Esophagus squamous epithelium (tissue), 4 donors: ENCODE measurements at regions not wholly inside any gene's neighbourhood (a gene's known extent, or its start where the extent isn't known, plus 50 kb on each side); places are given as distances from the start of the nearest gene placed in this dataset.
"Not testable (repeated sequence)": the region's sequence is repeated elsewhere in the genome, so short reads cannot be mapped to it uniquely, and the experiment has no call there.

Experiments used
- CTCF ChIP-seq, 6 experiments: fragments of 450-650 bp in 4 of 6; fragments of 200-600 bp in 2 of 6; sonication (generic) in 2 of 6; IDR thresholded peaks; one replicate each; pipeline ENCODE4 v1.5.1; 2016 to 2019; ENCODE audit warnings: antibody characterized with exemption in 6 of 6, mild to moderate bottlenecking in 4 of 6, moderate library complexity in 4 of 6
- POLR2A ChIP-seq, 4 donors: fragments of 450-650 bp; IDR thresholded peaks; one replicate each; pipeline ENCODE4 v1.6.1; 2017; ENCODE audit warnings: antibody characterized with exemption in 4 of 4, mild to moderate bottlenecking in 4 of 4, moderate library complexity in 3 of 4

- TF ChIP-seq CTCF, POLR2A (IDR thresholded peaks at IDR 0.05): not testable (repeated sequence)
These were observed 61.1 kb upstream of the PHF6 start for GRCh38 chrX:134311994-134312393.
